Tibial nerve (tissue), 4 donors: ENCODE measurements at regions not wholly inside any gene's neighbourhood (a gene's known extent, or its start where the extent isn't known, plus 50 kb on each side); places are given as distances from the start of the nearest gene placed in this dataset.

Experiments
- CTCF ChIP-seq, 5 experiments: fragments of 200-600 bp in 3 of 5; fragments of 450-650 bp in 2 of 5; sonication (generic) in 3 of 5; IDR thresholded peaks; one replicate each; pipeline ENCODE4 v1.5.1; 2016 to 2019; ENCODE audit warnings: antibody characterized with exemption in 5 of 5, mild to moderate bottlenecking in 3 of 5, moderate library complexity in 2 of 5
- EP300 ChIP-seq, 2 donors: sonication (generic); formaldehyde crosslinking; IDR thresholded peaks; one replicate each; pipeline ENCODE4 v1.6.1; 2017; ENCODE audit warnings: antibody characterized with exemption in 2 of 2, mild to moderate bottlenecking in 1 of 2
- POLR2A ChIP-seq, 2 donors: fragments of 450-650 bp; IDR thresholded peaks; one replicate each; pipeline ENCODE4 v1.6.1; 2017; ENCODE audit warnings: antibody characterized with exemption in 2 of 2, mild to moderate bottlenecking in 2 of 2, moderate library complexity in 2 of 2

DNA sequence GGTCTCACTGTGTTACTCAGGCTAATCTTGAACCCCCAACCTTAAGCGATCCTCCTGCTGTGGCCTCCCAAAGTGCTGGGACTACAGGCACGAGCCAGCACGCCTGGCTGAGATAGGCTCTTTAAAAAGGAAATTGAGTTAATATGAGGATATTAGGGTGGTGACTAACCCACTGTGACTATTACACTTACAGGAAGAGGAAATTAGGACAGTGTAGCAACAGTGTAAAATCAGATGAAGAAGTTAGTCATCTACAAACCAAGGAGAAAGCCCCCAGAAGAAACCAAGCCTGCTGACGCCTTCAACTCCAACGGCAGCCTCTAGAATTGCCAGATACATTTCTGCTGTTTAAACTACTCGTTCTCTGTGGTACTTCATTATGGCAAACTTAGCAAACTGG lies 711.9 kb downstream of the SUCLG1 start:
- TF ChIP-seq CTCF (IDR thresholded peaks at IDR 0.05) (no peak), POLR2A (IDR thresholded peaks at IDR 0.05) (no peak), EP300 (IDR thresholded peaks at IDR 0.05) (no peak)
